ENCODE measurements at regions not wholly inside any gene's neighbourhood (a gene's known extent, or its start where the extent isn't known, plus 50 kb on each side); places are given as distances from the start of the nearest gene placed in this dataset.
A peak's percentile ranks its signal among the peaks of the same experiment; 100 is the strongest.

- DNase-seq, result no peak
Observed at GRCh38 chr4:124288706-124289486, 423.6 kb downstream of the ANKRD50 start.

DNA sequence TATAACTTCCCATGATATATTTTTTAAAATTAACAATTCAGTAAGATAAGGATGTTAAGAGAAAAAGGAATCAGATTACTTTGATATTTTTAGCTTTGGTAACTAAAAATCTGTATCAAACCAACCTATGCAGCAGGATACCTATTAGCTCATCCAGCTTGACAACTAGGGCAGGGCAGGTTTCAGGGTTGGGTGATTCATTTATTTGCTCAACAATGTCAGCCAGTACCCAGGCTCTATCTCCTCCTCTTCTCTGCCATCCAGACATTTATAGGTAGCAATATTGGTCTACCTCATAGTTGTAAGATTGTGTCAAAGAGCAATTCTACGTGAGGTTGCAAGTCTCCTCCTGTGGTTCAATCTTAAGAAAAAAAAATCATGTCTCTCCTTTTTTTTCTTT, 421.9 kb downstream of the ANKRD50 start:
- DNase-seq, result no peak

- no peak for DNase-seq
Observed at GRCh38 chr4:124295413-124295812, 417.1 kb downstream of the ANKRD50 start.

GRCh38 chr4:124304941-124305340, 407.6 kb downstream of the ANKRD50 start:
- no peak for DNase-seq

GRCh38 chr4:124306352-124306751, 406.2 kb downstream of the ANKRD50 start:
- no peak for DNase-seq

DNA sequence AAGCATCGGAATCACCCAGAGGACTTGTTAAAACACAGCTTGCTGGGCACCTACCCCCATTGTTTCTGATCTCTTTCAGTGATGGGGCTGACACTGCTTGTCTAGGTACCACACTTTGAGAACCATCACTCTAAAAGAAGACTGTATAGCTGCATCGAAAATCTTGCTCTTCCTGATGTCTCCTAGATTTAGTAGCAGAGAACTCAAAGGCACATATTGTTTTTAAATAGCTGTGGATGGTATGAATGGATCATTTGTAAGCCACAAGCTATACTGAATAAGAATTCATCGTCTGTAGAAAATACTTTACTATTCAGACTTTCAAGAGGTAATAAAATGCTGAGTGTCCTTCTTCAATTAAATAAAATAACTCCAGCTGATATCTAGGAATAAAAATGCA, 405.4 kb downstream of the ANKRD50 start:
- DNase-seq, result no peak

- DNase-seq, result peak; percentile 4
Observed at GRCh38 chr4:124318292-124318691, 394.2 kb downstream of the ANKRD50 start.

DNA sequence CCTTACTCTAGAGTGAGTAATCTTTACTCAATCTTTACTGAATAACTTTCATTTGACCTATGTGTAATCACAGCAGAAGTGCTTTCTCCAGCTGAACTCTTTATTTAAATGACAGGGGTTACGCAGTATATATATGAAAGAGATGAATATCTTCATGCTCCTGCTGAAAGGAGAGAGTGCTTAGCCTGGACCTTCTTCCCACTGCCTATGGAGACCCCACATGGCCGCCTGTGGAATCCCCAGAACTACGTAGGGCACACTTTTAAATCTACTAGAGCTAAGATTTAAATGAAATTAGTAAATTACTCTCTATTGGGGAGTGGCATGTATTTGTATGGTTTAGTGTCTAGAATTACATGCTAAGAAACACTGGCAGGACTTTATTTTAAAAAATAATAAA, 391.2 kb downstream of the ANKRD50 start:
- DNase-seq, result no peak

GRCh38 chr4:124322234-124323065, 390.1 kb downstream of the ANKRD50 start:
- DNase-seq, result peak; percentile 2

GRCh38 chr4:124325690-124326089, 386.8 kb downstream of the ANKRD50 start:
- DNase-seq, result no peak

DNA sequence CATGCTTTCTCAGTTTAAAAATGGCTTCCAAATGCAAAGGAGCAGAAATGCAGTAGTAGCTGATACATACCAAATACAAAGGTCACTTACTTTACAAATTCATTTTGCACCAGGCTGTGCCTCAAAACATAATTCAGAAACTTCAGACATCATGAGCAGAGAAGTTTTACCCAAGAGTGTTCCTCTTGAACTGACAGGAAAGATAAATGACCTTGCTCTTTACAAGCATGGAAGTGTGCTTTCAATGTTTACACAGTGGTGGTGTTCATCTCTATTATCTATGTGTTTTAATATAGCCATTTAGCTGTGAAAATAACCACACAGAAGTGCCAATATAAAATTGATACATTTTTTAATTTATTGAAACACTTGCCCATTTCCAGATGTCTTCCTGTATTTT, 383.4 kb downstream of the ANKRD50 start:
- no peak for DNase-seq

GRCh38 chr4:124330045-124330444, 382.5 kb downstream of the ANKRD50 start:
- DNase-seq, result no peak

GRCh38 chr4:124331781-124332180, 380.8 kb downstream of the ANKRD50 start:
- no peak for DNase-seq

GRCh38 chr4:124333466-124333865, 379.1 kb downstream of the ANKRD50 start:
- no peak for DNase-seq

DNA sequence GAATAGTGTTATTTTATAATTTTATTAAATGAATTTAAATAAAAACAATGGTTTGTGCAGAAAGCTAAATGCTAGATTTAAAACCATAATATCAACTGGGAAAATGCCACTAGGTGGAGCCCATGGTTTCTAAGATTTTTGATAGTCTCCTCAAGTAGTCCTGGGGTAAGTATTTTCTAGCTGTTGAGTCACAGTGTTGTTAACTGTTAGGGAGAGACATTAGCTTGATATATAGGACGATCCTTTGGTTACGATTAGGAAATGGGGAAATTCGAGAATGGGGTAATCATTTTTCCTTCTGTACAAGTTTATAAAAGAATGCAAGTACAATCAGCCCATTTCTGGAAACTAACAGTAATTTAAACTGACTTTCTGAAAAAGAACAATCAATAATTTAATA, 378.4 kb downstream of the ANKRD50 start:
- peak; percentile 65 for DNase-seq

DNA sequence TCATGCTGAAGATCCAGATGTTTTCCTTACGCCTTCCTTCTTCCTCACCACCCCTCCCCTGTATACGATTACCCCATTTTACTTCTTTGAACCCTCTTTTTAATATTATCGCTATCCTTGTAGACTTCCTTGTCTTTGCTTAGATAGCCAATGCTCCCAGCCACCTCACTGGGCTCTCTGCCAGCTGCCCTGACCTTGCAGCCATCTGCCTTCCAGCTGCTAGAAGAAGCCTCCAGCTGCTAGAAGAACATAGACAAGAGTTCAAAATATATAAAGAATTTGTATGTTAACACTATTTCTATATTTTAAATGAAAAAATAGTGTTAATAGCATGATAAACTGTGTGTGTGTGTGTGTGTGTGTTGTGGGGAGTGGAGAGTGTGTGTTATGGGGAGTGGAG, 374.7 kb downstream of the ANKRD50 start:
- DNase-seq, result peak; percentile 52

DNA sequence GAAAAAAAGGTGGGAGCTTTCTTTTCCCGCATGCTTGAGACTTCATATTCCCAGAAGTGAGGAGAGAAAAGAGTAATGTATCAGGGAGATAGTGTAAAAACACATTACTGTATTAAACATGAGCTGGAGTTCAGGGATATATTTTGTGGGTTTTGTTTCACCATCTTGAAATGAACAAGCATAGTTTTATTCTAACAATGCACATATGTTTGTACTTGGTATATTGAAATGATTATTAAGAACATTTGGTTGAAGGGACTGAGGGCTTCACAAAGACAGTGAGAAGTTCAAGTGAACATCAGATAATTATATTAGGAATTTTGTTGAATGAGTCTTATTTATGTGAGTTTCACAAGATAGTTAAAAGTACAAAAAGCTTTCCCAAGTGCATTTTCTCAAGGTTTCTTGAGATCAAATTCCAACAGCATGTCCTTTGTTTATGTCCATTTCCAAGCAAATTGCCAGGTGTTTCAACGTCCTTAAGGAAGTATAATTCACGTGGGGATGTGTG, 368.8 kb downstream of the ANKRD50 start:
- DNase-seq, result no peak

GRCh38 chr4:124372916-124373315, 339.6 kb downstream of the ANKRD50 start:
- no peak for DNase-seq

DNA sequence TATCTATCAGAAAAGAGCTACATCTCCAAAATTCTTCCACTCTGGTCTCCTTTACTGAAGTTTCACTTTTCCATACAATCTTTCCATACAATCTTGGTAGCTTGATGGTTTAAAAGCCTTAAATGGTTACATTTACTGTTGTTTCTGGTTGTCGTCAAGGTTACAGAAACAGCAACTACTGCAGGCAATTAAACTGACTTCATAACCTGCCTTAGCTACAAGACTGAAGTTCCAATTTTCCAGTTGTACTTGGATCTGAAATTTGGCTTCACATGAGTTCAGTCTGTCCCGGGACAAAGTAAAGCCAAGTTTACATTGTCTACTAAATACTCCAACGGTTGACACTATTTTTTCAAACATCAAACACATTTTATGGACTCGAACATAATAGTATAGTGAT, 326.4 kb downstream of the ANKRD50 start:
- no peak for DNase-seq

GRCh38 chr4:124386648-124387047, 325.9 kb downstream of the ANKRD50 start:
- DNase-seq, result no peak

- no peak for DNase-seq
Observed at GRCh38 chr4:124389591-124389990, 322.9 kb downstream of the ANKRD50 start.

DNA sequence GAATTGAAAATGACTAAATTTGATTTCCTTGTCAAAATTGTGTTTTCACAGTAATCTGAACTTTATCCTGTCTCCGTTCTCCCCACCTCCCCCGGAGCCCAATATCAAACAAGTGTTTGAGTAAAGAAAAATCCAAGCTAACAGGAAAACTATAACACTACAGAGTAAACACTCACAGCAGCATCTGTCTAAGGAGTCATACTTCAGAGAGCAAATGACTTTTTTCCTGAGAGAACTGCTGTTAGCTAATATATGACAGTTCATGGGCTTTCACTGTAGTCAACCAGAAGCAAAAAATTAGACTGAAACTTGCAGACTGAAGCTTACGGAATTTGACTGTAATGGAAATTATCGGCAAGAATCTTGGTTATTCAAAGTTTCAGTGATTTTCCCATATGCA, 321.7 kb downstream of the ANKRD50 start:
- no peak for DNase-seq

DNA sequence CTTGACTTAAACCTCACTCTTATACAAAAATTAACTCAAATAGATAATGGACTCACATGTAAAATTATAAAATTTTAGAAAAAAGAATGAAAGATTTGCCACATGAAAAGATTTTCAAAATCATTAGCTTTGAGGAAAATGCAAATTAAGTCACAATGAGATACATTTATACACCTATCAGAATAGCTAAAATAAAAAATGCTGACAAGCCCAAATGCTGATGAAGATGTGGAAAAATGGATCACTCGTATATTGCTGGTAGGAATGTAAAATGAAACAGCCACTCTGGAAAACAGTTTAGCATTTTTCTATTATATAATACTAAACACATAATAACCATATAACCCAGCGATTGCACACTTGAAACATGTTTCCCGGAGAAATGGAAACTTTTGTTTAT, 316.2 kb downstream of the ANKRD50 start:
- DNase-seq, result no peak

DNA sequence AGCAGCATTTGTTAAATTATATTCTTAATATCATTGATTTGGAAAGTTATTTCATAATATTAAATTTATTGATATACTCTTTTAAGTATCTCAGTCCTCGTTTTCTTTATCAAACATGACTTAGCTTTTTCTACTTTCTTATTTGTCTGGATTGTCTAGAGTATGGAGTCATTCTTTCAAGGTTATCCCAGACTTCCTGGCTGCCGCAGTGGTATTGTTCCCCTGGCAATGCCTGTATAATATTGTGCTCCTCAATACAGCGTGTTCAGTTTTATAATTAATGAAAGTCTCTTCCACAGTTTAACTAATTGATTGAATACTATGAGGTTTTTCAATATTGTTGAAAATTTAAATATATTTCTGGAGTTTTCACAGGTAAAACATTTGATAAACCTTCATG, 310.9 kb downstream of the ANKRD50 start:
- no peak for DNase-seq
